Spleen (tissue), 7 donors: ENCODE measurements at regions not wholly inside any gene's neighbourhood (a gene's known extent, or its start where the extent isn't known, plus 50 kb on each side); places are given as distances from the start of the nearest gene placed in this dataset.

ENCODE experiments used
- POLR2AphosphoS5 ChIP-seq, 3 donors: sonication (generic); formaldehyde crosslinking; IDR thresholded peaks; one replicate each; pipeline ENCODE4 v1.5.1; 2017; ENCODE audit warnings: antibody characterized with exemption in 3 of 3
- TF ChIP-seq, protein P1 (sequence below), 11 experiments: fragments of 200-600 bp in 7 of 11; fragments of 450-650 bp in 4 of 11; sonication (generic) in 4 of 11; IDR thresholded peaks in 8 of 11; conservative IDR thresholded peaks in 3 of 11; 1 replicate in 7 of 11; 2 replicates in 4 of 11; pipeline versions ENCODE4 v1.4.0 to v1.8.0; 2016 to 2021; ENCODE audit warnings: antibody characterized with exemption in 11 of 11, inconsistent platforms in 4 of 11, mild to moderate bottlenecking in 1 of 11
- donor health status: DM: no; HTN: no; CAD: no; lungs with moderate emphysema.
- donor health status: DM: no; HTN: no; CAD: no.
- donor health status: DM: no; HTN: no; CAD: no.

DNA sequence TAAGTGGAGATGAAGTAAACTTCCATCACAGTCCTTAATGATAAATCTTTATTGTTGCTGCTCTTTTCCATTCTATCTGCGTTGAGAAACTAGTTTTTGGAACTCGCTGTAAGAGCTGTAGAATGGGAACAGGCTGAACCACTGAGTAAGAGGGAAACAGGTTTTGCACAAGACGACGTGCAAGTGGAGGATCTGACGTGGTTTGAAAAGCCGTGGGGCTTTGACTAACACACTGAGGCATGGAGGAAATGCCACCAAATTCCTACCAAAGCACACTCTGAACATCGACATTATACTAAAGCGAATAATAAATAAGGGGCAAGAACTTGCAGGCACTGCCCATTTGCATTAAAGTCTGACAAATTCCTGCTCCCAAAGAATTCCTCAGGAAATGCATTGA, 160.6 kb downstream of the KLF6 start:
- TF ChIP-seq POLR2AphosphoS5 (IDR thresholded peaks at IDR 0.05) = no peak
- TF ChIP-seq, protein P1, sequence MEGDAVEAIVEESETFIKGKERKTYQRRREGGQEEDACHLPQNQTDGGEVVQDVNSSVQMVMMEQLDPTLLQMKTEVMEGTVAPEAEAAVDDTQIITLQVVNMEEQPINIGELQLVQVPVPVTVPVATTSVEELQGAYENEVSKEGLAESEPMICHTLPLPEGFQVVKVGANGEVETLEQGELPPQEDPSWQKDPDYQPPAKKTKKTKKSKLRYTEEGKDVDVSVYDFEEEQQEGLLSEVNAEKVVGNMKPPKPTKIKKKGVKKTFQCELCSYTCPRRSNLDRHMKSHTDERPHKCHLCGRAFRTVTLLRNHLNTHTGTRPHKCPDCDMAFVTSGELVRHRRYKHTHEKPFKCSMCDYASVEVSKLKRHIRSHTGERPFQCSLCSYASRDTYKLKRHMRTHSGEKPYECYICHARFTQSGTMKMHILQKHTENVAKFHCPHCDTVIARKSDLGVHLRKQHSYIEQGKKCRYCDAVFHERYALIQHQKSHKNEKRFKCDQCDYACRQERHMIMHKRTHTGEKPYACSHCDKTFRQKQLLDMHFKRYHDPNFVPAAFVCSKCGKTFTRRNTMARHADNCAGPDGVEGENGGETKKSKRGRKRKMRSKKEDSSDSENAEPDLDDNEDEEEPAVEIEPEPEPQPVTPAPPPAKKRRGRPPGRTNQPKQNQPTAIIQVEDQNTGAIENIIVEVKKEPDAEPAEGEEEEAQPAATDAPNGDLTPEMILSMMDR (IDR thresholded peaks at IDR 0.05 in 8 of 11, conservative IDR thresholded peaks at IDR 0.05 in 3 of 11) = no peak
